NCI-H146 treated with DMSO at 0.1 percent for 48 hours (cell line): ENCODE measurements at regions not wholly inside any gene's neighbourhood (a gene's known extent, or its start where the extent isn't known, plus 50 kb on each side); places are given as distances from the start of the nearest gene placed in this dataset.
A peak's percentile ranks its signal among the peaks of the same experiment; 100 is the strongest.
"Not testable (repeated sequence)": the region's sequence is repeated elsewhere in the genome, so short reads cannot be mapped to it uniquely, and the experiment has no call there.

ENCODE experiments used
- DNase-seq: peaks from one replicate; lab custom pipeline; 2025; ENCODE audit not compliant: unreplicated experiment; lab: John Stamatoyannopoulos, UW

DNA sequence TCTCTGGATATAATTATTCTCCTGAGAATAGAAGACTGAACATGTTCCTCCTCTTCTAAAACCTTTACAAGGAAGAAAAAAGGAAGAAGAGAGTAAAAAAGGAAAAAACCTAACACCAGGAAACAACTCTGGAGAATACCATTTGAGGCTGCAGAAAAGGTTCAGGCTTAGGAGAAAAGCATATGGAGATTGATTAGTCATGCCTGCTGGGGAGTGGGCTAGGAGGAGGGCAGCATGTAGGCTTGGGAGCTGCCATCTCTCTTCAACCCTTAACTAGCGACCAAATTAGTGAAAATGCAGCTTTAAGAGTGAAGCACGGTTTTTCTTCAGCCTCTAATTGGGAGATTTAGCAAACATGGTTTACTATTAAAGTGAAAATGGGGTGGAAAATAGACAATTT is 273.0 kb upstream of the CRY1 start:
- no peak for DNase-seq

DNA sequence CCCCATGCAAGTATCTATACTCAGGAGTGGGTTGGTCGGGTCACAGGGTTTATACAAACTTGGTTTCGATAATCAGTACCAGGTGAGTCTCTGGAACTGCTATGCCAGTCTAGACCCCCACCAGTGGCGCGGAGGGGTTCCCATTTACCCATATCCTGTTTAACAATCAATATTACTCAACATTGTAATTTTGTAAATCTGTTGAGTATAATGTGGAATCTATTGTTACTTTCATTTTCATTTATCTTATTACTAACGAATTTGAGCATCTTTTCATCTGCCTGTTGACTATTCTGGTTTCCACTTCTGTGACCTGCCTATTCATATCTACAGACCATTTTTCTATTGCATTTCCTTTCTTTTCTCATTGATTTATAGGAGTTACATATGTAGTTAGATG is 275.2 kb upstream of the CRY1 start:
- no peak for DNase-seq

DNA sequence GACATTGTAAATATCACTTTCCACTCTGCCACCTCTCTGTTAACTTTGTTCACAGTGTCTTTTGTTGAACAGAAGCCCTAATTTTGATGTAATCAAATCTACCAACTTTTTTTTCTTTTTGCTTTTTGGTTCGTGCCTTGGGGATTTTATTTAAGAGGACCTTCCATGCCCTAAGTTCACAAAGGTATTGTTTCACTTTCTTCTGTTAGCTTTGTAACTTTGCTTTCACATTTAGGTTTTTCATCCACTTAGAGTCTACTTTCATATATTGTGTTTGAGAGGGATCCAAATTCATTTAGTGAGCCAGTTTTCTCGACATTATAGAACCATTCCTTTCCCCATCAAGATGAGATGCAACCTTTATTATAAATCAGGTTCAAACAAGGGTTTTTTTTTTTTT is 275.7 kb upstream of the CRY1 start:
- no peak for DNase-seq

DNA sequence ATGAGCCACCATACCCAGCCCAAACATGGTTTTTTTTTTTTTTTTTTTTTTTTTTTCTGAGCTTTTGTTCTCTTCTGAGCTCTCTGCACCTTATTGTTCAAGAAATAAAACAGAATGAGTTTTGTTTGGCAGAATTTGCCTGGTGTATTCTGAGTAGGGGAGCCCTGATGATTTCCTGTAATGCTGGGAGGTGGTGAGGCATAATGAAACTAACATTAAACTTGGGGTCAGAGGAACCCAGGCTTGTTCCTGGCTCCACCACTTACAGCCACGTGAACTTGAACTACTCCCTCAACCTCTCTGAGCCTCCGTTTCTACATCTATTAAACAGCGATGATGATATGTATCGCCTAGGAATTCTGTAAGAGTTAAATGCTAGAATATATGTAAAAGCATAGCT is 276.3 kb upstream of the CRY1 start:
- DNase-seq: no peak

DNA sequence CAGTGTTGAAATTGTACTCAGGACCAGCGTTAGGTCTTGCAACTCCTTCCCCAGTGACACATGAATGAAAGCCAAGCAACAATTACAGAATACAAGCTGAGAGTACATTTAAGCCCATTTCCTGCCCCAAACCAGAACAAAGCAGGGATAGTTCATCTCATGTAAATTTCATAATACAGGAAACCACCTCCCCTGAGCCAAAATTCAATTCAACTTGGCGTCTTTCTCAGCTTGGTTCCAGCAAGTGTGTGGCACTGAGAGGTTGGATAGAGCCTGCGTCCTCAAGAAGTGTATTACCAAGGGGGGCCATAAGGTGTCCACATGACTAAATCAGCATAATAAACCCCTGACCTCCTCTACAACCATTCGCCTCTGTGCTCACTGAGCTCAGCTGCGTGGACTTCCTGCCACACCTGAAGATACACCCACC is 278.9 kb upstream of the CRY1 start:
- peak; percentile 16 for DNase-seq

DNA sequence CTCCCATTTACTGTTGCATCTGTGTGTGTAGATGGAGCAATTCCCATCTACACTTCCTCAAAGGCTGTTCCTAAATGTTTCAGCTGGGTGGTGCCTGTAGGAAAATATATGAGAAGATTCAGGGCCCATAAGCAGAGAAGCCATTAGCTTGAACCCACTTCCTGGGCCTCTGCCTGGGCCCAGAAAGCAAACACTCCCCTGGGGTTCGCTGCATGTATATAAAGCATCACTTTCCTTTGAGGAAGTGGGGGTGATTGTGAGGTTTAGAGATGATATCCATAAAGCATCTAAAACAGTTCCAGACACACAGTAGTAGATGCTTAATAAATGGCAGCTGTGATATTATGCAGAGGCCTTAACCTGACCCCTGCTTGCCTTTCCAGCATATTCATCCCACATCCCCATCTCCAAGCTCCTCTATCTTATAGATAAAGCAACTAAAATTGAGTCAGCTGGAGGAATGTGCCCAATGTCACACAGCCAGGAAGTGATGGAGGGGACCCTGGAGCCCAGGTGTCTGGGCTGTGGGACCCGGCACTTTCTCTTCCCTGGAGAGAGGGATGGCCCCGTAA is 280.0 kb upstream of the CRY1 start:
- no peak for DNase-seq

DNA sequence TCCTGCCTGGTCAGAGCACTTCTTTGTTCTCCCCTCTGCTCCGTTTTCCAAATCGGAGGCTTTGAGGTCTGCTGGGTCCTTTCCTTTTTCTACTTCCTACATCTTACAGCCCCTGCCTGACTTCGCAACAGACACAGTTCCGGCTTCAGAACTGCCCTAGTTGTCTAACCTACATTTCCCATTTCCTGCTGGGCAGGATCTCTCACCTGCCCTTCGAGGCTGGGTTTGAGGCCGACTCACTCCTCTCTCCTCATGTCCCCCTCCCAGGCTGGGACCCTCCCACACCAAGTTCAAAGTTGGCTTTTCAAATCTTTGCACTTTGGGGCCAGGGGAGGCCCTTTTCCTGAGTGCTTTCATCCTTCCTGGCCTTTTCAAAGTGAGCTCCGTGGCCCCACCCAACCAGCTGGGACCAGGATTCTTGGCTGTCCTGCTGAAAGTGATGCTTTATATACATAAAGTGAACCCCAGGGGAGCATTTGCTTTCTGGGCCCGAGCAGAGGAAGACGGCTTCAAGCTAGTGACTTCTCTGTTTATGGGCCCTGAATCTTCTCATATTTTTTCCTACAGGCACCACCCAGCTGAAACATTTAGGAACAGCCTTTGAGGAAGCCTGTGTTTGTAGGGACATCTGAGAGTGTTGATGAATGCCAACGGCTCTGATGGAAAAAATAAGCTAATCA is 281.0 kb upstream of the CRY1 start:
- no peak for DNase-seq

DNA sequence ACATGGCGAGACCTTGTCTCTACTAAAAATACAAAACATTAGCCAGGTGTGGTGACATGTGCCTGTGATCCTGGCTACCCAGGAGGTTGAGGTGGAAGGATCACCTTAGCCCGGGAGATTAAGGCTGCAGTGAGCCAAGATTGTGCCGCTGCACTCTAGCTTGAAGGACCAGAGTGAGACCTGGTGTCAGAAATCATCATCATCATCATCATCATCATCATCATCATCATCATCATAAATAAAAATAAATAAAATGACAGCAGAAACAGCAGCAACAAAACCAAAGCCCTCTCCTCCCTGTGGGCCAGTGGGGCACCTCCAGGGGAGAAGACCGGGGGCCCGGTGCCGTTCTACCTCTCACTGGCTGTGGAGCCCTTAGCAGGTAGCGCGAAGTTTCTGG is 281.9 kb upstream of the CRY1 start:
- no peak for DNase-seq

DNA sequence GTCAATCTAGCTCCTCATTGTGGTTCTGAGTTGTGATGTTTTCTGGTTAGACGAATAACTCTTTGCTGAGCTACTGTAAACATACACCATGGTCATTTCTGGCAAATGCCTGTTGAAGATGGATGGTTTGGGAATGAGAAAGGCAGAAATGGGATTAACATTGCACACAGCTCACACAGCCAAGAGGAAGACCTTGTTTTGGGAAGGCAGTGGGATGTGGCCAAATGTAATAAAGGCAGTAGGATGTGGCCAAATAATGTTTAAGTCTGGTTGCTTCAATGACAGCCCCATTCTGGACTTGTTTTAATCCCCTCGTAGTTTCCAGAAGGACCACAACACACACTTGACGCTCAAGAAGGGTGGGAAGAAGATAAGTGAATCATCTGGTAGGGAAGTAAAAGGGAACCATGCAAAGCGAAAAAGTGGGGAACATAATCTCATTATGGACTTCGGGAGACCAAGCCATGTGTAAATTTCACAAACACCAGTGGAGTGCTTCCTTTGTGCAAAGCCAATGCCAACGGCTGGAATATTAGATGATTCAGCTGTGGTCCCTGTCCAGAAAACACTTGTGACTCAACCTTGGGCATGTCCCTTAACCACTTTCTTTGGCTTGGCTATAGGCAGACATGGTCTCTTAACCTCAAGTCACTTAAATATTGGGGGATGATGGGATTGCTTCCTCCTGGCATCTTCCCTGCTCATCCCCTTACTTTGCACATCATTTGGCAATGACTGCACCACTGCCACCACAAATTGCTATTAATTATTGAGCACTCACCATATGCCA is 284.4 kb upstream of the CRY1 start:
- DNase-seq: no peak

DNA sequence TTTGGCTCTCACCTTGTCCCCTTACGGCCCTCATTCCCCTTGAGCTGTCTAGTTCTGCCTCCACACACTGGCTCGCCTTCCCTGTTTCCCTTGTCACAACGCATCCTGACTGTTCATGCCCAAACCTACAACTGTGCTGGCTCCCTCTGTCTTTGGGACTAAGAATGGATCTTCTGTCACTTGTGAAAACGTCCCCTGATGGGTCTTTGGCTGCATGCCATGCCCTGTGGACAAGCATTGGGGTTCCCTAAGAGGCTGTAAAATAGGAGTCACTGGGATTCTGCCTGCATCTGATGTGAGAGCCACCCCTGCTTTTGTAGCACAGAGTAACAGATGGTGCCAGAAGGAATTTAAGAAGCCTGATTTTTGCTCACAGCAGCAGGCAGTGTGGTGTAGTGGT is 285.3 kb upstream of the CRY1 start:
- DNase-seq: no peak

DNA sequence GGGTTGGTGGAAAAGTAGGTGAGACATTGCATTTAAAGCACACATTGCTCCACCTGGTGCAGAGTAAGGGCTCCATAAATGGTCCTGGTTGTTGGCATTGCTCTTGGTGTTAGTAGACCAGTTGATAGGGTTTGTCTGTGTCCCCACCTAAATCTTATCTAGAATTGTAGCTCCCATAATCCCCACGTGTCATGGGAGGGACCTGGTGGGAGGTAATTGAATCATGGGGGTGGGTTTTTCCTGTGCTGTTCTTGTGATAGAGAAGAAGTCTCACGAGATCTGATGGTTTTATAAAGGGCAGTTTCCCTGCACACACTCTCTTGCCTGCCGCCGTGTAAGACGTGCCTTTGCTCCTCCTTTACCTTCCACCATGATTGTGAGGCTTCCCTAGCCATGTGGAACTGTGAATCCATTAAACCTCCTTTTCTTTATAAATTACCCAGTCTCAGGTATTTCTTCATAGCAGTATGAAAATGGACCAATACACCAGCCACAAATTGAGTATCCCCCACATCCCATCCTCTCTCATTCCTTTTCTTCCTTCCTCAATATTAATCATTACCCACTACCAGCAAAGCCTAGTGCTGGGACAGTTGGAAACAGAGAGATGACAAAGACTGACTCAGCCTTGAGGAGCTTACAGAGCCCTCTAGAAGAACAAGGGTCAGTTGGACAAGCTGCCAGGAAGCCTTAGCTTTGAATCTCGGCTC is 285.9 kb upstream of the CRY1 start:
- not testable (repeated sequence) for DNase-seq

DNA sequence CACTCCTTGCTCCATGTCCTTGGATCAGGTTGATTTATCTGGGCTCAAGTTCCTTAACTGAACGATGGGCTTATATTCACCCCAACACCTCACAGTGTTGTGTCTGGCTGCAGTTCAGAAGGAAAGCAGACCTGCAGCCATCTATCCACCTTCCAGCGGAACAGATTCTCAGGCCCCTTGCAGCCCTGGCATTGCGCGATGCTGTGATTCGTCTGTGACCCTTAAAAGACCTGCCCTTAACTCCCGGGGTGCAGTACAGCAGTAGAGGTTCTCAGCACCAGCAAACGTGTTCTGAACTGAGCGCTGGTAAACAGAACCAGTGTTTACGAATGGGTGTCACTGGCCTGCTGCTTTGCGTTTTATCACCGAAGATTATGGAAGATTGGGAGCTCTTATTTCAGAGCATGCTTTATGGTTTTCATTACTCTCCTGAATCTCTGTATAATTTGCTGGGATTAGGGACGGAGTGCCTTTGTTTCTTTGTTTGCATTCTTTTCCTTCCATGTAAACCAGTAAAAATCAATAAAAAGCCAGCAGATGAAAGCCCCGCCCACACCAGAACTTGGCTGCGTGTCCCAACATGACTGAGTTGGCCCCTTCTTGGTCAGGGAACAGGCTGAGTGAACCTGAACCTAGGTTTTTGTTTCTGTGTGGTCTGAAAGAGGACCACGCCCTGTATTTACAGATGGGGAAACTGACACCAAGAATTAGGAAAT is 286.7 kb upstream of the CRY1 start:
- DNase-seq: peak; percentile 95

DNA sequence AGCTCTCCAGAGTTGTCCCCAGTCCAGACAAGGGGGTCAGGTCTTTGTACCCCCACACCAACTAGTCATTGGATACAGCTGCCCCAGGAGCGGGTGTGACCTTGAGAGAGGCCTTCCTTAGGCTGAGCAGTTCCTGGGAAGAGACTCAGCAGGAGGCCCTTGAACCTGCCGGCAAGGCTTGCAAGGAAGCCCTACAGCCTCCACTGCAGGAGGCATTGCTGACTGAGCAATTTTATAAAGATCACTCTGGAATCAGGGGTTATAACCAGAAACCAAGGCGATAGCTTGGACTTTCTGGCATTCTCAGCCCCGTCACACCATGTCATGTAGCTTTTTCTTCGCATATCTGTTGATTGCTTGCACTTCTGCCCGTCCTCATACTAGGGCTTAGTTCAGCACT is 291.3 kb upstream of the CRY1 start:
- DNase-seq: no peak

DNA sequence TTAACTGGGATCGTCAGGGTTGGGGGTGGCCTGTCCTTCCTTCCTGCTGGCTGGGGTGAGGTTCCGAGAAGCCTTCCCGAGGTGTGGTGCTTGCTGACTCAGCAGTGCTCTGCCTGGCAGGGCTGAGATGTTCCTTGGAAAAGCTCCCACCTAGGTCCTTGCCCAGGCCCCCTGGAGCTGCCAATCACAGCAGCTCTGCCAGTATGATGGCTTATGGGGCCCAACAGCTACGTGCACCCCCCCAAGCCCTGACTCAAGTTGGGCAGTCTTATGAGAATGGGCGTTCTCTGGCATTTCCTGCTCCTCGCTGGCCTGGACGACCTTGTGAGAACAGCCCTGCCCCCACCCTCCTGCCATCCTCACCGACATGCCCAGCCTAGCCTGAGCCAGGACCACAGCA is 292.2 kb upstream of the CRY1 start:
- DNase-seq: no peak

DNA sequence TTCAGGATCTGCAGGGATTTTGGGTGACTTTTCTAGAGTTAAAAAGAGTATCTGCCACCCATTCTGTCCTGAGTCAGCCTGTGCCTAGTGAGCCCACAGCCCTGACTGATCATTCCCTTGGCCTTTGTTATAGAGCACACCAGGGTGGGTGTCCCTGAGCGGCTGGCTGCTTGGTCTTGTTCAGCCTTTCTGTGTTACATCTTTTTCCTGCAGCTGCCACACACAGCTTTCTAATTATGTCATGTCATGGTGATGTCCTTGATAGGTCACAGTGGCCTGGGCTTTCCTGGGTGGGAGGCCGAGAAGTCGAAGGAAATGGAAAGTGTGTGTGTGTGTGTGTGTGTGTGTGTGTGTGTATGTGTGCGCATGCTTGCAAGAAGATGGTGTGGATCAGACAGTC is 293.2 kb upstream of the CRY1 start:
- DNase-seq: no peak

DNA sequence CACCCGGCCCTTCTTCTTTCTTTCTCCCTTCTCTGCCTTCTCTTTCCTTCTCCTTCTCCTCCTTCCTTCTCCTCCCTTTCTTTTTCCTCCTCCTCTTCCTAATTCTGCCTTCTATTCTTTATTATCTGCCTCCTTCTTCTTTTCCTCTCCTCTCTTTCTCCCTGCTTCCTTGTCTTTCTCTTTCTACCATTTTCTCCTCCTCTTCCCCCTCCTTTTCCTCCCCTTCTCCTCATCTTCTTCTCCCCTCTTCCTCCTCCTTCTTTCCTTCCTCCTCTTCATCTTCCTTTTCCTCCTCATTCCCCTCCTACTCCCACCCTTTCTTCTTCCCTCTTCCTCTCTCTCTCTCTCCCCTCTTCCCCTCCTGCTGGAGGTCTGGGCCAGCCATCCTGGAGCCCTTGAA is 294.9 kb upstream of the CRY1 start:
- DNase-seq: no peak

DNA sequence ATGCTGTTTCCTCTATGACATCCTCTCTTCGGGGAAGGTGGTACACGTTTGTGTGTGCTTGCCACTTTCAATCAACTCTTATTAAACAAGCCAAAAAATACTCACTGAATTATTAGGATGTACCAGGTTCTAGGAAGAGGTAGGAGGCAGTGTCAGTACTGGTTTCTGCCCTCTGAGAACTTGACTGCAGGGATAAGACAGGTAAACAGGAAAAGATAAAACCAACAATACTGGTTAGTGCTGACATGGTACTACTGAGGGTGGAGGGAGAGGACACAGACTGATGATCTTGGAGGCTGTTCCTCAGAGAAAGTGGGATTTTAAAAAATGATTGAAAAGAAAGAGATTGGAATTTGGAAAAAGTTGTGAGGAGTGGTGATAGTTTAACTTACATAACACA is 295.2 kb upstream of the PWP1 start:
- no peak for DNase-seq

DNA sequence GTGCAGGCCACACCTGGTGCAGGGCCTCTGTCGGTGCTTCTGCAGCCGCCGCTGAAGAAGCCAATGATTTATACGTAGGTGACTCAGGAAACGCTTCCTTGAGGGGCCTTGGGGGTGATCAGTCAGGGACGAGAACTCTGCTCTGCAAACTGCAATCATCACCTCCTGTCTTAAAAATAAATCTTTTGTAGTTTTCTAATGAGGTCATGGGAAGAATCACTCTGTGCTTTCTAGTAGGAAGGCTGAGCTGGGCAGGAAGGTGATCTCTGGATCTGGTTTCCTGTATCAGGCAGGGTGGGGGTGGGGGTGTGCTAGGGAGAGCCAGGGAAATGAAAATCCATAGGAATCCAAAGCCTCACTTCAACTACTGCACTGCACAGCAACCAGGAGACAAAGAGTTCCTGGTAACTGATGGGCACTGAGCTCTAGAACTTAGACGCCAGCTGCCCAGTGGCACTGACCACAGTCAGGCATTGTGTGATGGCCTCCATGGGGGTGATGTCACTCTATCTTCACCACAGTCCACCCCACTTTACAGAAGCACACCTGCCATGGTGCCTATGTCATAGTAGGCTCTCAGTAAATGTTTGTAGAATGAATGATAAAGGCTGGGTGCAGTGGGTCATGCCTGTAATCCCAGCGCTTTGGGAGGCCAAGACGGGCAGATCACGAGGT is 292.4 kb upstream of the PWP1 start:
- no peak for DNase-seq

DNA sequence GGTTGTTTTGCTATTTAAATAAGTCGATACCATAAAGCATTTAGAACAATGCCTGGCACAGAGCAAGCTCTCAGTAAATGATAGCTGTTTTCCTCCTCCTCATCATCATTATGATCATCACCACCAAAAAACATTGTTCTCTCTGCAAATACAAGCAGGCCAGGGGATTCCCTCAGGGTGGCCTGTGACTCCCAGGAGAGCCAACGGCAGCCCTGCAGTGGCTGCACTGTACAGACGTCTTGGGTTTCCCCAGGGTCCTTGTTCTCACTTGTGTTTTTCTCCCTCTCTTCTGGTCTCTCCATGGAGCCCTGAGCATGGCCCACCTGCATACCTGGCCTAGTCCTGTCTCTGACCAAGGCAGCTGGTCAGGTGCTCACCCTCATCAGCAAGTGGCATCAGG is 290.9 kb upstream of the PWP1 start:
- DNase-seq: no peak

DNA sequence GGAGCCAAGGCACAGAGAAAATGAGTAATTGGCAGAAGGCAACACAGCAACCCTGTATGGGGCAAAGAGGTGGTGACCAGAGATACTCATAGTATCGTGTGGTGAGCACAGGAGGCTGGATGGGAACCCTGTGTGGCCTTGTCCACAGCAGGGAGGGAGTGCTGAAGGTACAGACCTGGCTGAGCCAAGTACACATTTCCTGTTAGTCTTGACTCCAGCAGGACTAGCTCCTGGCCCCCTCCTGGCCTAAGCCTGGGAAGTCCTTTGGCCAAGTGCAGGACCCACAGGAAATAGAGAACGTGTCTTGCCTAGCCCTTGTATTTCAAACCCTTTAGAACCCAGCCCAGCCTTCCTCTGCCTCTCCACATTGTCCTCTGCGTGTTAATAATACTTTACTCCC is 289.8 kb upstream of the PWP1 start:
- DNase-seq: no peak

DNA sequence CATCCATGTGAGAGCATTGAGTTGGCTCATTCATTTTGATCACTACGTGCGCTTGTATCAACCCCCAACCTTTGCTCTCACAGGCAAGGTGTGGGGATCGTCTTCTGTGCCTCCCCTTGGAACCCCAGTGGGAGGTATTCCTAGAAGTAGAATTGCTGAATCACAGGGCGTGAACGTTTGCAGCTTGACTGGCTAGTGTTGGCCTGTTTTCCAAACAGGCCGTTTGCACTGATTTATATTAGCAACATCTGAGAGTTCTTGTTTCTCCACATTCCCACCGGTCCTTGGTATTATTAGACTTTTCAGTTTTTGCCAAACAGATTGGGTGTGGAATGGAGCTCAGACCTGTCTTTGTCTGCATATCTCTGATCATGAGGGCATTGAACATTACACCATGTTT is 288.6 kb upstream of the PWP1 start:
- no peak for DNase-seq
